Panc1 (cell line): ENCODE measurements at regions not wholly inside any gene's neighbourhood (a gene's known extent, or its start where the extent isn't known, plus 50 kb on each side); places are given as distances from the start of the nearest gene placed in this dataset.

ENCODE experiments used
- ATAC-seq: fragments of 200-7000 bp; cut with Tn5 transposase; 2 replicates; pipeline ENCODE4 v1.9.1; 2020; ENCODE audit warnings: mild to moderate bottlenecking, moderate library complexity
- BruUV-seq: library from RNA; stranded (reverse); fragments of 400-500 nt; replicated peaks from 2 replicates; lab custom pipeline; 2021; lab: Mats Ljungman, UMichigan
- CTCF ChIA-PET: fragments of 300-600 bp; sonication (Branson Sonifier 250); formaldehyde crosslinking; loops from one replicate; lab custom pipeline; 2022; ENCODE audit warnings: antibody characterized with exemption; lab: Charles Lee
- POLR2A ChIA-PET: fragments of 300-600 bp; sonication (Branson Sonifier 250); formaldehyde crosslinking; loops from one replicate; lab custom pipeline; 2022; ENCODE audit warnings: antibody characterized with exemption; lab: Charles Lee
- DNase-seq: peaks from one replicate; pipeline ENCODE4 v3.0.0-alpha.2; 2010; ENCODE audit warnings: low read depth, low spot score
- H3K27ac ChIP-seq: 2 replicates; pipeline ENCODE4 v1.5.1; 2011; ENCODE audit warnings: mild to moderate bottlenecking, low read length, inconsistent platforms
- H3K27me3 ChIP-seq: fragments of 200-500 bp; sonication (Bioruptor generic); 2 replicates; pipeline ENCODE4 v1.6.0; 2014; ENCODE audit warnings: low read length, inconsistent platforms; ENCODE audit not compliant: control insufficient read depth, insufficient read depth
- H3K36me3 ChIP-seq: fragments of 200-500 bp; sonication (Bioruptor generic); 2 replicates; pipeline ENCODE4 v1.5.1; 2014; ENCODE audit warnings: inconsistent platforms, mild to moderate bottlenecking, low read length, moderate library complexity; ENCODE audit not compliant: control insufficient read depth, insufficient read depth
- H3K4me1 ChIP-seq: 2 replicates; pipeline ENCODE4 v1.5.1; 2011; ENCODE audit warnings: inconsistent platforms, mild to moderate bottlenecking, low read length, moderate library complexity; ENCODE audit not compliant: control insufficient read depth, insufficient read depth
- H3K4me3 ChIP-seq, 2 experiments: 2 replicates each; pipeline ENCODE4 v1.5.1; 2011 to 2012; ENCODE audit warnings: low read depth in 2 of 2, low read length in 2 of 2, mild to moderate bottlenecking in 2 of 2, inconsistent platforms in 1 of 2, moderate library complexity in 1 of 2
- H3K9me3 ChIP-seq: fragments of 200-500 bp; sonication (Bioruptor generic); 2 replicates; pipeline ENCODE4 v1.5.1; 2014; ENCODE audit warnings: low read depth, mild to moderate bottlenecking, inconsistent platforms, low read length, moderate library complexity; ENCODE audit not compliant: control insufficient read depth, insufficient read depth
- POLR2AphosphoS5 ChIP-seq: IDR thresholded peaks from 2 replicates; pipeline ENCODE4 v1.6.1; 2012; ENCODE audit warnings: mild to moderate bottlenecking, low read depth, low read length, moderate library complexity
- SIN3A ChIP-seq: IDR thresholded peaks from 2 replicates; pipeline ENCODE4 v1.6.1; 2012; ENCODE audit warnings: low read depth, mild to moderate bottlenecking, low read length, moderate library complexity, borderline replicate concordance; ENCODE audit not compliant: insufficient read depth
- TCF7L2 ChIP-seq: IDR thresholded peaks from 2 replicates; pipeline ENCODE4 v1.6.1; 2011; ENCODE audit warnings: mild to moderate bottlenecking, low read depth, low read length, inconsistent platforms
- in situ Hi-C: cut with HindIII; loops from 2 replicates; pipeline ENCODE4 v1.10.0; 2016; ENCODE audit warnings: low sequenced_read_pairs, low pct_unique_long_range_greater_than_20kb
- intact Hi-C: fragments of 100-400 bp; cut with micrococcal nuclease; formaldehyde crosslinking; loops from one replicate; pipeline ENCODE4 v1.10.0; 2022; ENCODE audit not compliant: unreplicated experiment
- TF ChIP-seq, protein P1 (sequence below): fragments of 450-650 bp; IDR thresholded peaks from 2 replicates; pipeline ENCODE4 v1.5.1; 2017; ENCODE audit warnings: mild to moderate bottlenecking
- TF ChIP-seq, protein P2 (sequence below), 2 experiments: IDR thresholded peaks; 2 replicates each; pipeline ENCODE4 v1.6.1; 2011 to 2012; ENCODE audit warnings: low read depth in 2 of 2, control low read depth in 1 of 2, low read length in 1 of 2, mild to moderate bottlenecking in 1 of 2, moderate library complexity in 1 of 2; ENCODE audit not compliant: insufficient read depth in 1 of 2

DNA sequence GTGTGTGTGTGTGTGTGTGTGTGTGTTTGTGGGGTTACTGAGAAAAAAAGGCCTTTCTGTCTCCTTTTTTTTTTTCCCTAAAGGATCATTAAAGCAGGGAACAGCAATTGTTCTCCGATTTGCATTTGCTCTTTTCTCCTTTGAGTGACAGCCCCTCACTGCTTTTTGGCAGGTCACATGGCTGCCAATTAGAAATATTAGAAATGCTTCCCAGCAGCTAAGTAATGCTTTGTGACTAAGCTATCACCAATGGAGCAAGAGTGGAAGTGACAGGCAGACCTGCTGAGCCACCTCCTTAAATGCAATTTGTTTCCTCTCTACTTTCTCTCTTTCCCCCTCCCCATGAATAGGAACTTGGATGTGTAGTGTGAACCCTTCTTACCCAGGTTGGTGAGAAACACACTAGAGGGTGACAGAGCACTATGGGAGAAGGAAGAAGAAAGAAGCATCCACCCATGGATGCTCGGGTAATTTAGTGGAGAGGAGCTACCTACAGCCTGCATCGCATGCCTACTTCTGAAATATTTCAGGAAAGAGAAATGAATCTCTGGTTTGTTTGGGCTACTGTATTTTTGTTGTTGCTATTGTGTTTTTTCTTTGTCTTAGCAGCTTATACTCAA lies 165.2 kb upstream of the PDZRN3 start:
- H3K27ac ChIP-seq: no peak overlapping the region
- no peaks in the 10 kb centered on the region for H3K27me3 ChIP-seq
- no peaks in the 10 kb centered on the region for H3K36me3 ChIP-seq
- ATAC-seq (no peak), DNase-seq (no peak)
- POLR2A ChIA-PET: no interaction called here
- intact Hi-C loops (no loop called here), in situ Hi-C loops (no loop called here)
- H3K4me3 ChIP-seq: no peak overlapping the region
- no TSS peak for BruUV-seq
- H3K4me1 ChIP-seq: no peaks in the 10 kb centered on the region
- TF ChIP-seq TCF7L2 (no peak), SIN3A (no peak)
- TF ChIP-seq, protein P1, sequence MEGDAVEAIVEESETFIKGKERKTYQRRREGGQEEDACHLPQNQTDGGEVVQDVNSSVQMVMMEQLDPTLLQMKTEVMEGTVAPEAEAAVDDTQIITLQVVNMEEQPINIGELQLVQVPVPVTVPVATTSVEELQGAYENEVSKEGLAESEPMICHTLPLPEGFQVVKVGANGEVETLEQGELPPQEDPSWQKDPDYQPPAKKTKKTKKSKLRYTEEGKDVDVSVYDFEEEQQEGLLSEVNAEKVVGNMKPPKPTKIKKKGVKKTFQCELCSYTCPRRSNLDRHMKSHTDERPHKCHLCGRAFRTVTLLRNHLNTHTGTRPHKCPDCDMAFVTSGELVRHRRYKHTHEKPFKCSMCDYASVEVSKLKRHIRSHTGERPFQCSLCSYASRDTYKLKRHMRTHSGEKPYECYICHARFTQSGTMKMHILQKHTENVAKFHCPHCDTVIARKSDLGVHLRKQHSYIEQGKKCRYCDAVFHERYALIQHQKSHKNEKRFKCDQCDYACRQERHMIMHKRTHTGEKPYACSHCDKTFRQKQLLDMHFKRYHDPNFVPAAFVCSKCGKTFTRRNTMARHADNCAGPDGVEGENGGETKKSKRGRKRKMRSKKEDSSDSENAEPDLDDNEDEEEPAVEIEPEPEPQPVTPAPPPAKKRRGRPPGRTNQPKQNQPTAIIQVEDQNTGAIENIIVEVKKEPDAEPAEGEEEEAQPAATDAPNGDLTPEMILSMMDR: no peak
- no peaks in the 10 kb centered on the region for H3K9me3 ChIP-seq
- CTCF ChIA-PET: no interaction called here

DNA sequence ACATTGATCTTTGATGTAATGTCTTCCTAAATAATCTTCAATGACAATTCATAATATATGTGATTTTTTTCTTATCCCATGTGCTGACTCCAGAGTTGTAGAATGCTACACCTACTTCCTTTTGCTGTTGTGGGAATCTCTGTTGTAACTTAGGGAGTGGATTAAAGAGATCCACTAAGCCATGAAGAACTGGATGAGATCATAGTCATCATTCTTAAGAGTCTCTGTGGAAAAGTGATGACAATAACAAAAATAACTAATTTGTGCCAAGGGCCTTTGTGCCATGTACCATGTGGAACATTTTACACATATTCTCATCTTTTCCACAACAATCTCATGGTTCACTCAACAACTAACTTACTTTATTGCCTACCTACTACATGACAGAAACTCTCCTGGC lies 162.9 kb upstream of the PDZRN3 start:
- ATAC-seq (no peak), DNase-seq (no peak)
- CTCF ChIA-PET: no interaction called here
- no peaks in the 10 kb centered on the region for H3K36me3 ChIP-seq
- no peaks in the 10 kb centered on the region for H3K27me3 ChIP-seq
- no peaks in the 10 kb centered on the region for H3K9me3 ChIP-seq
- POLR2A ChIA-PET: no interaction called here
- no TSS peak for BruUV-seq
- H3K4me3 ChIP-seq: no peak overlapping the region
- intact Hi-C loops: no loop called here
- in situ Hi-C loops: no loop called here
- TF ChIP-seq TCF7L2 (no peak), SIN3A (no peak), POLR2AphosphoS5 (no peak)
- TF ChIP-seq, protein P2, sequence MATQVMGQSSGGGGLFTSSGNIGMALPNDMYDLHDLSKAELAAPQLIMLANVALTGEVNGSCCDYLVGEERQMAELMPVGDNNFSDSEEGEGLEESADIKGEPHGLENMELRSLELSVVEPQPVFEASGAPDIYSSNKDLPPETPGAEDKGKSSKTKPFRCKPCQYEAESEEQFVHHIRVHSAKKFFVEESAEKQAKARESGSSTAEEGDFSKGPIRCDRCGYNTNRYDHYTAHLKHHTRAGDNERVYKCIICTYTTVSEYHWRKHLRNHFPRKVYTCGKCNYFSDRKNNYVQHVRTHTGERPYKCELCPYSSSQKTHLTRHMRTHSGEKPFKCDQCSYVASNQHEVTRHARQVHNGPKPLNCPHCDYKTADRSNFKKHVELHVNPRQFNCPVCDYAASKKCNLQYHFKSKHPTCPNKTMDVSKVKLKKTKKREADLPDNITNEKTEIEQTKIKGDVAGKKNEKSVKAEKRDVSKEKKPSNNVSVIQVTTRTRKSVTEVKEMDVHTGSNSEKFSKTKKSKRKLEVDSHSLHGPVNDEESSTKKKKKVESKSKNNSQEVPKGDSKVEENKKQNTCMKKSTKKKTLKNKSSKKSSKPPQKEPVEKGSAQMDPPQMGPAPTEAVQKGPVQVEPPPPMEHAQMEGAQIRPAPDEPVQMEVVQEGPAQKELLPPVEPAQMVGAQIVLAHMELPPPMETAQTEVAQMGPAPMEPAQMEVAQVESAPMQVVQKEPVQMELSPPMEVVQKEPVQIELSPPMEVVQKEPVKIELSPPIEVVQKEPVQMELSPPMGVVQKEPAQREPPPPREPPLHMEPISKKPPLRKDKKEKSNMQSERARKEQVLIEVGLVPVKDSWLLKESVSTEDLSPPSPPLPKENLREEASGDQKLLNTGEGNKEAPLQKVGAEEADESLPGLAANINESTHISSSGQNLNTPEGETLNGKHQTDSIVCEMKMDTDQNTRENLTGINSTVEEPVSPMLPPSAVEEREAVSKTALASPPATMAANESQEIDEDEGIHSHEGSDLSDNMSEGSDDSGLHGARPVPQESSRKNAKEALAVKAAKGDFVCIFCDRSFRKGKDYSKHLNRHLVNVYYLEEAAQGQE (IDR thresholded peaks at IDR 0.05; ENCODE audit: insufficient read depth in 1 of 2, low read depth in 2 of 2, low read length in 1 of 2): no peak
- TF ChIP-seq, protein P1: no peak
- no peak overlapping the region for H3K27ac ChIP-seq
- no peaks in the 10 kb centered on the region for H3K4me1 ChIP-seq
